ENCODE measurements at regions not wholly inside any gene's neighbourhood (a gene's known extent, or its start where the extent isn't known, plus 50 kb on each side); places are given as distances from the start of the nearest gene placed in this dataset.
A peak's percentile ranks its signal among the peaks of the same experiment; 100 is the strongest.

GRCh38 chr20:7090811-7091210 is 323.3 kb downstream of the BMP2 start:
- TF ChIP-seq POLR2A (IDR thresholded peaks at IDR 0.05) (no peak), EP300 (IDR thresholded peaks at IDR 0.05; ENCODE audit: low read depth) (no peak), POLR2AphosphoS5 (IDR thresholded peaks at IDR 0.05) (peak in 1 of 3 donors; percentile 13)
- TF ChIP-seq, protein P1, sequence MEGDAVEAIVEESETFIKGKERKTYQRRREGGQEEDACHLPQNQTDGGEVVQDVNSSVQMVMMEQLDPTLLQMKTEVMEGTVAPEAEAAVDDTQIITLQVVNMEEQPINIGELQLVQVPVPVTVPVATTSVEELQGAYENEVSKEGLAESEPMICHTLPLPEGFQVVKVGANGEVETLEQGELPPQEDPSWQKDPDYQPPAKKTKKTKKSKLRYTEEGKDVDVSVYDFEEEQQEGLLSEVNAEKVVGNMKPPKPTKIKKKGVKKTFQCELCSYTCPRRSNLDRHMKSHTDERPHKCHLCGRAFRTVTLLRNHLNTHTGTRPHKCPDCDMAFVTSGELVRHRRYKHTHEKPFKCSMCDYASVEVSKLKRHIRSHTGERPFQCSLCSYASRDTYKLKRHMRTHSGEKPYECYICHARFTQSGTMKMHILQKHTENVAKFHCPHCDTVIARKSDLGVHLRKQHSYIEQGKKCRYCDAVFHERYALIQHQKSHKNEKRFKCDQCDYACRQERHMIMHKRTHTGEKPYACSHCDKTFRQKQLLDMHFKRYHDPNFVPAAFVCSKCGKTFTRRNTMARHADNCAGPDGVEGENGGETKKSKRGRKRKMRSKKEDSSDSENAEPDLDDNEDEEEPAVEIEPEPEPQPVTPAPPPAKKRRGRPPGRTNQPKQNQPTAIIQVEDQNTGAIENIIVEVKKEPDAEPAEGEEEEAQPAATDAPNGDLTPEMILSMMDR (IDR thresholded peaks at IDR 0.05): no peak

All from transverse colon (tissue), 4 donors.